Transverse colon (tissue), 4 donors: ENCODE measurements at regions not wholly inside any gene's neighbourhood (a gene's known extent, or its start where the extent isn't known, plus 50 kb on each side); places are given as distances from the start of the nearest gene placed in this dataset.

Source experiments
- DNase-seq: peaks from one replicate; pipeline ENCODE4 v3.0.0-alpha.2; 2019
- H3K27ac ChIP-seq, 4 donors: fragments of 200-600 bp; sonication (generic); 2 replicates each; pipeline ENCODE4 v1.5.1; 2016 to 2018; ENCODE audit warnings: inconsistent platforms in 4 of 4
- H3K27me3 ChIP-seq: fragments of 200-600 bp; sonication (generic); 2 replicates; pipeline ENCODE4 v1.5.1; 2017; ENCODE audit warnings: inconsistent platforms
- H3K36me3 ChIP-seq, 4 donors: fragments of 200-600 bp; sonication (generic); 2 replicates each; pipeline ENCODE4 v1.5.1; 2017 to 2019; ENCODE audit warnings: inconsistent platforms in 4 of 4
- H3K4me1 ChIP-seq, 4 donors: fragments of 200-600 bp; sonication (generic); 2 replicates each; pipeline ENCODE4 v1.5.1; 2017 to 2020; ENCODE audit warnings: inconsistent platforms in 4 of 4
- H3K4me3 ChIP-seq, 4 donors: fragments of 200-600 bp; sonication (generic); 1 replicate in 1 of 4; 2 replicates in 3 of 4; pipeline versions ENCODE4 v1.5.1 to v1.6.1; 2017 to 2019; ENCODE audit warnings: inconsistent platforms in 4 of 4
- H3K9me3 ChIP-seq, 2 donors: fragments of 200-600 bp; sonication (generic); 2 replicates each; pipeline ENCODE4 v1.5.1; 2017 to 2019; ENCODE audit warnings: inconsistent platforms in 2 of 2
- CTCF ChIP-seq, 5 experiments: fragments of 200-600 bp in 3 of 5; fragments of 450-650 bp in 2 of 5; sonication (generic) in 3 of 5; IDR thresholded peaks; 1 replicate in 2 of 5; 2 replicates in 3 of 5; pipeline ENCODE4 v1.5.1; 2016 to 2017; ENCODE audit warnings: antibody characterized with exemption in 5 of 5, inconsistent platforms in 3 of 5, mild to moderate bottlenecking in 2 of 5, moderate library complexity in 1 of 5
- EP300 ChIP-seq: sonication (generic); formaldehyde crosslinking; IDR thresholded peaks from one replicate; pipeline ENCODE4 v1.6.1; 2017; ENCODE audit warnings: antibody characterized with exemption, low read depth
- POLR2A ChIP-seq: fragments of 450-650 bp; IDR thresholded peaks from one replicate; pipeline ENCODE4 v1.6.1; 2016; ENCODE audit warnings: antibody characterized with exemption, mild to moderate bottlenecking, moderate library complexity
- POLR2AphosphoS5 ChIP-seq, 3 donors: sonication (generic); formaldehyde crosslinking; IDR thresholded peaks; one replicate each; pipeline ENCODE4 v1.6.1; 2016; ENCODE audit warnings: antibody characterized with exemption in 3 of 3
- WGBS, 2 donors: methylation state at CpG; one replicate each; pipeline ENCODE4 v1.1.5; 2018; ENCODE audit warnings: low coverage in 1 of 2; 5-methylcytosine and 5-hydroxymethylcytosine counted together
- in situ Hi-C, 4 donors: fragments of 200-750 bp; cut with MboI; loops; one replicate each; pipeline versions ENCODE4 v1.15.0 to v1.15.1; 2017; ENCODE audit warnings: low sequenced_read_pairs in 3 of 4, low pct_ligation_motif_present in 1 of 4, low pct_unique_long_range_greater_than_20kb in 1 of 4
- intact Hi-C: fragments of 100-400 bp; cut with DNase I; formaldehyde crosslinking; loops from one replicate; pipeline ENCODE4 v1.15.1; 2023; ENCODE audit warnings: low total_unique reads

- Histone ChIP-seq H3K27me3 (no peaks in the 10 kb centered on the region), H3K4me3 (no peak overlapping the region), H3K9me3 (no peaks in the 10 kb centered on the region), H3K36me3 (no peaks in the 10 kb centered on the region), H3K4me1 (no peaks in the 10 kb centered on the region), H3K27ac (no peak overlapping the region)
- WGBS, 2 donors, result 90 to 100% methylated on average over 3 to 10 of the region's 10 CpGs
- intact Hi-C loops (loop anchor here (2.0 kb wide), 1 partner anchor 60 kb away; no protein-coding TSS in a partner anchor), in situ Hi-C loops (no loop called here)
- DNase-seq, result no peak
- TF ChIP-seq POLR2A (no peak), CTCF (IDR thresholded peaks at IDR 0.05) (no peak), POLR2AphosphoS5 (IDR thresholded peaks at IDR 0.05) (no peak), EP300 (no peak)
Observed at GRCh38 chr5:120228262-120229031, 235.7 kb upstream of the PRR16 start.

GRCh38 chr5:120229036-120229435, 235.1 kb upstream of the PRR16 start:
- in situ Hi-C loops (no loop called here), intact Hi-C loops (loop anchor here (2.0 kb wide), 1 partner anchor 60 kb away; no protein-coding TSS in a partner anchor)
- H3K27me3 ChIP-seq, result no peaks in the 10 kb centered on the region
- no peak for DNase-seq
- H3K4me3 ChIP-seq, result no peak overlapping the region
- no peaks in the 10 kb centered on the region for H3K4me1 ChIP-seq
- 90% methylated on average over 1 of the region's 1 CpG; no CpG with 5 or more reads in 1 of the 2 donors for WGBS, 2 donors
- no peak overlapping the region for H3K27ac ChIP-seq
- no peaks in the 10 kb centered on the region for H3K9me3 ChIP-seq
- H3K36me3 ChIP-seq, result no peaks in the 10 kb centered on the region
- no peak for TF ChIP-seq POLR2A

GRCh38 chr5:120231563-120231962, 232.5 kb upstream of the PRR16 start:
- H3K27me3 ChIP-seq, result no peaks in the 10 kb centered on the region
- no peak overlapping the region for H3K27ac ChIP-seq
- H3K9me3 ChIP-seq, result no peaks in the 10 kb centered on the region
- no peak for DNase-seq
- no peaks in the 10 kb centered on the region for H3K4me1 ChIP-seq
- TF ChIP-seq EP300, result no peak
- no peak for TF ChIP-seq POLR2AphosphoS5 (IDR thresholded peaks at IDR 0.05)
- TF ChIP-seq CTCF (IDR thresholded peaks at IDR 0.05), result no peak
- no peak for TF ChIP-seq POLR2A
- no peak overlapping the region for H3K4me3 ChIP-seq
- 97 to 100% methylated on average over 1 of the region's 1 CpG for WGBS, 2 donors
- in situ Hi-C loops, result no loop called here
- intact Hi-C loops, result no loop called here
- no peaks in the 10 kb centered on the region for H3K36me3 ChIP-seq

GRCh38 chr5:120236360-120236759, 227.7 kb upstream of the PRR16 start:
- no peak overlapping the region for H3K4me3 ChIP-seq
- H3K36me3 ChIP-seq, result no peaks in the 10 kb centered on the region
- TF ChIP-seq POLR2A (no peak), POLR2AphosphoS5 (IDR thresholded peaks at IDR 0.05) (no peak), EP300 (no peak), CTCF (IDR thresholded peaks at IDR 0.05) (no peak)
- no peak overlapping the region for H3K27ac ChIP-seq
- no peaks in the 10 kb centered on the region for H3K27me3 ChIP-seq
- no peaks in the 10 kb centered on the region for H3K4me1 ChIP-seq
- in situ Hi-C loops, result no loop called here
- intact Hi-C loops, result no loop called here
- DNase-seq, result no peak
- 46 to 80% methylated on average over 1 to 3 of the region's 3 CpGs for WGBS, 2 donors
- no peaks in the 10 kb centered on the region for H3K9me3 ChIP-seq
